Hepatic stellate cell (primary cell): ENCODE measurements at regions not wholly inside any gene's neighbourhood (a gene's known extent, or its start where the extent isn't known, plus 50 kb on each side); places are given as distances from the start of the nearest gene placed in this dataset.

ENCODE experiments used
- DNase-seq: peaks from one replicate; pipeline ENCODE4 v3.0.0; 2011; ENCODE audit warnings: low spot score

- no peak for DNase-seq
Measured at GRCh38 chr22:49136041-49136815, 691.4 kb downstream of the BRD1 start.

GRCh38 chr22:49134076-49134475, 693.6 kb downstream of the BRD1 start:
- DNase-seq = no peak

- DNase-seq = no peak
Measured at GRCh38 chr22:49133541-49133940, 694.1 kb downstream of the BRD1 start.

- DNase-seq = no peak
Measured at GRCh38 chr22:49132009-49132408, 695.7 kb downstream of the BRD1 start.

- DNase-seq = no peak
Measured at GRCh38 chr22:49129736-49130135, 697.9 kb downstream of the BRD1 start.

- no peak for DNase-seq
Measured at GRCh38 chr22:49128874-49129273, 698.8 kb downstream of the BRD1 start.

GRCh38 chr22:49124608-49125007, 703.1 kb downstream of the BRD1 start:
- no peak for DNase-seq

GRCh38 chr22:49123621-49124192, 704.0 kb downstream of the BRD1 start:
- DNase-seq = no peak

GRCh38 chr22:49119551-49119952, 708.1 kb downstream of the BRD1 start:
- no peak for DNase-seq

GRCh38 chr22:49118065-49118464, 709.6 kb downstream of the BRD1 start:
- DNase-seq = no peak

GRCh38 chr22:49117486-49117885, 710.2 kb downstream of the BRD1 start:
- no peak for DNase-seq

- DNase-seq = no peak
Measured at GRCh38 chr22:49116486-49117120, 711.1 kb downstream of the BRD1 start.

GRCh38 chr22:49116021-49116420, 711.7 kb downstream of the BRD1 start:
- no peak for DNase-seq

- no peak for DNase-seq
Measured at GRCh38 chr22:49115197-49115596, 712.5 kb downstream of the BRD1 start.

GRCh38 chr22:49113758-49114157, 713.9 kb downstream of the BRD1 start:
- no peak for DNase-seq

- no peak for DNase-seq
Measured at GRCh38 chr22:49112661-49113626, 714.7 kb downstream of the BRD1 start.

- DNase-seq = no peak
Measured at GRCh38 chr22:49112176-49112575, 715.5 kb downstream of the BRD1 start.

- no peak for DNase-seq
Measured at GRCh38 chr22:49111085-49111484, 716.6 kb downstream of the BRD1 start.

GRCh38 chr22:49108636-49109315, 718.9 kb downstream of the BRD1 start:
- no peak for DNase-seq

GRCh38 chr22:49107961-49108530, 719.6 kb downstream of the BRD1 start:
- no peak for DNase-seq

- no peak for DNase-seq
Measured at GRCh38 chr22:49107561-49107960, 720.1 kb downstream of the BRD1 start.
